ENCODE measurements at regions not wholly inside any gene's neighbourhood (a gene's known extent, or its start where the extent isn't known, plus 50 kb on each side); places are given as distances from the start of the nearest gene placed in this dataset.
"Not testable (repeated sequence)": the region's sequence is repeated elsewhere in the genome, so short reads cannot be mapped to it uniquely, and the experiment has no call there.

DNA sequence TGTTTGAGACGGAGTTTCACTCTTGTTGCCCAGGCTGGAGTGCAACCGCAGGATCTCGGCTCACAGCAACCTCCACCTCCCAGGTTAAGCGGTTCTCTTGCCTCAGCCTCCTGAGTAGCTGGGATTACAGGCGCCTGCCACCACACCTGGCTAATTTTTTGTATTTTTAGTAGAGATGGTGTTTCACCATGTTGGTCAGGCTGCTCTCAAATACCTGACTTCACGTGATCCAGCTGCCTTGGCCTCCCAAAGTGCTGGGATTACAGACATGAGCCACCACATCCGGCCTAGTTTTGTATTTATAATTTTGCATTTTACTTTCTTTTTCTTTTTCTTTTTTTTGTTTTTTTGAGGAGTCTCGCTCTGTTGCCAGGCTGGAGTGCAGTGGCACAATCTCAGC lies 85.3 kb upstream of the LARP1 start:
- not testable (repeated sequence) for DNase-seq; H3K4me1 ChIP-seq (ENCODE audit: control insufficient read depth, insufficient read depth, low read length, poor library complexity, severe bottlenecking); H3K36me3 ChIP-seq (ENCODE audit: control insufficient read depth, insufficient read depth, low read length); H3K27ac ChIP-seq (ENCODE audit: insufficient read depth, low read length, poor library complexity, severe bottlenecking); H3K27ac Mint-ChIP-seq; H3K27me3 Mint-ChIP-seq; H3K36me3 Mint-ChIP-seq; H3K4me1 Mint-ChIP-seq; ATAC-seq (ENCODE audit: low read depth in 2 of 2); H3K4me3 Mint-ChIP-seq; H3K4me3 ChIP-seq (ENCODE audit: low read depth, low read length); H3K27me3 ChIP-seq (ENCODE audit: control insufficient read depth, insufficient read depth, low read length)
- peaks cover 3 to 10% of the 10 kb centered on the region in 2 experiments for H3K9me3 ChIP-seq (ENCODE audit: control insufficient read depth in 2 of 2, low read length in 2 of 2)
- H3K9me3 Mint-ChIP-seq = peaks cover 1 to 13% (median 7%) of the 10 kb centered on the region in 7 donors

DNA sequence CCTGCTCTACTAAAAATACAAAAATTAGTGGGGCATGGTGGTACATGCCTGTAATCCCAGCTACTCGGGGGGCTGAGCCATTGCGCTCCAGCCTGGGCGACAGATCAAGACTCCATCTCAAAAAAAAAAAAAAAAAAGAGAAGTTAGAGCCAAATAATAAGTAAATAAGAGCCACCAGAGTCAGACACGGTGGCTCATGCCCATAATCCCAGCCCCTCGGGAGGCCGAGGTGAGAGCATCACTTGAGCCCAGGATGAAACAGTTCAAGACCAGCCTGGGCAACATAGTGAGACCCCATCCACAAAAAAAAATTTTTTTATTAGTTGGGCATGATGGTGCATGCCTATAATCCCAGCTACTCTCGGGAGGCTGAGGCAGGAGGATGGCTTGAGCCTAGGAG lies 85.8 kb upstream of the LARP1 start:
- no peak for ATAC-seq (ENCODE audit: low read depth in 2 of 2)
- Histone ChIP-seq H3K27me3 (ENCODE audit: control insufficient read depth, insufficient read depth, low read length) (no peaks in the 10 kb centered on the region), H3K4me3 (ENCODE audit: low read depth, low read length) (no peak overlapping the region), H3K36me3 (ENCODE audit: control insufficient read depth, insufficient read depth, low read length) (no peaks in the 10 kb centered on the region), H3K27ac (ENCODE audit: insufficient read depth, low read length, poor library complexity, severe bottlenecking) (no peak overlapping the region), H3K4me1 (ENCODE audit: control insufficient read depth, insufficient read depth, low read length, poor library complexity, severe bottlenecking) (no peaks in the 10 kb centered on the region), H3K9me3 (ENCODE audit: control insufficient read depth in 2 of 2, low read length in 2 of 2) (peaks cover 3 to 13% of the 10 kb centered on the region in 2 experiments)
- H3K4me1 Mint-ChIP-seq = no peaks in the 10 kb centered on the region
- peaks cover 4 to 16% (median 7%) of the 10 kb centered on the region in 7 donors for H3K9me3 Mint-ChIP-seq
- H3K27me3 Mint-ChIP-seq = peaks cover 2% of the 10 kb centered on the region
- DNase-seq = no peak
- no peak overlapping the region for H3K27ac Mint-ChIP-seq
- no peaks in the 10 kb centered on the region for H3K36me3 Mint-ChIP-seq
- no peak overlapping the region for H3K4me3 Mint-ChIP-seq

- Histone ChIP-seq H3K27ac (ENCODE audit: insufficient read depth, low read length, poor library complexity, severe bottlenecking) (no peak overlapping the region), H3K4me3 (ENCODE audit: low read depth, low read length) (no peak overlapping the region), H3K4me1 (ENCODE audit: control insufficient read depth, insufficient read depth, low read length, poor library complexity, severe bottlenecking) (no peaks in the 10 kb centered on the region), H3K27me3 (ENCODE audit: control insufficient read depth, insufficient read depth, low read length) (no peaks in the 10 kb centered on the region), H3K9me3 (ENCODE audit: control insufficient read depth in 2 of 2, low read length in 2 of 2) (peaks cover 3 to 21% of the 10 kb centered on the region in 2 experiments), H3K36me3 (ENCODE audit: control insufficient read depth, insufficient read depth, low read length) (no peaks in the 10 kb centered on the region)
- Mint-ChIP-seq H3K9me3 (peaks cover 4 to 19% (median 7%) of the 10 kb centered on the region in 7 donors), H3K27ac (no peak overlapping the region), H3K4me3 (no peak overlapping the region), H3K36me3 (no peaks in the 10 kb centered on the region), H3K4me1 (no peaks in the 10 kb centered on the region), H3K27me3 (peaks cover 5% of the 10 kb centered on the region)
- no peak for ATAC-seq (ENCODE audit: low read depth in 2 of 2)
- no peak for DNase-seq
Measured at GRCh38 chr5:154664869-154665268, 90.3 kb upstream of the LARP1 start.

DNA sequence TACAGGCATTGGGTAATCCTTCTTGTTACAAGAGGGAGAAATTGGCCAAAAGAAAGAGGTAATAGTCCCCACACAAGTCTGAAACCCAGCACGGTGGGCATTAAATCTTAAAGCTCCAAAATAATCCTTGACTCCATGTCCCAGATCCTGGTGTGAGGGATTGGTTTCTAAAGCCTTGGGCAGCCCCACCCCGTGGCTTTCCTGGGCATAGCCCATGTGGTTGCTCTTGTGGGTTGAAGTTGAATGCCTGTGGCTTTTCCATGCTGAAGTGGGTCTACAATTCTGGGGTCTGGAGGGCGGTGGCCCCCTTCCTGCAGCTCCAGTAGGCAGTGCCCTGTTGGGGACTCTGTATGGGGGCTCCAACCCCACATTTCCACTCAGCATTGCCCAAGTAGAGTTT lies 91.8 kb upstream of the LARP1 start:
- Histone ChIP-seq H3K4me1 (ENCODE audit: control insufficient read depth, insufficient read depth, low read length, poor library complexity, severe bottlenecking) (no peaks in the 10 kb centered on the region), H3K36me3 (ENCODE audit: control insufficient read depth, insufficient read depth, low read length) (no peaks in the 10 kb centered on the region), H3K9me3 (ENCODE audit: control insufficient read depth in 2 of 2, low read length in 2 of 2) (peaks cover 3 to 21% of the 10 kb centered on the region in 2 experiments), H3K27me3 (ENCODE audit: control insufficient read depth, insufficient read depth, low read length) (no peaks in the 10 kb centered on the region), H3K4me3 (ENCODE audit: low read depth, low read length) (no peak overlapping the region), H3K27ac (ENCODE audit: insufficient read depth, low read length, poor library complexity, severe bottlenecking) (no peak overlapping the region)
- ATAC-seq (ENCODE audit: low read depth in 2 of 2) (no peak), DNase-seq (no peak)
- Mint-ChIP-seq H3K4me1 (no peaks in the 10 kb centered on the region), H3K9me3 (peaks cover 4 to 14% (median 7%) of the 10 kb centered on the region in 7 donors), H3K36me3 (no peaks in the 10 kb centered on the region), H3K4me3 (no peak overlapping the region), H3K27ac (no peak overlapping the region), H3K27me3 (peaks cover 8% of the 10 kb centered on the region)

DNA sequence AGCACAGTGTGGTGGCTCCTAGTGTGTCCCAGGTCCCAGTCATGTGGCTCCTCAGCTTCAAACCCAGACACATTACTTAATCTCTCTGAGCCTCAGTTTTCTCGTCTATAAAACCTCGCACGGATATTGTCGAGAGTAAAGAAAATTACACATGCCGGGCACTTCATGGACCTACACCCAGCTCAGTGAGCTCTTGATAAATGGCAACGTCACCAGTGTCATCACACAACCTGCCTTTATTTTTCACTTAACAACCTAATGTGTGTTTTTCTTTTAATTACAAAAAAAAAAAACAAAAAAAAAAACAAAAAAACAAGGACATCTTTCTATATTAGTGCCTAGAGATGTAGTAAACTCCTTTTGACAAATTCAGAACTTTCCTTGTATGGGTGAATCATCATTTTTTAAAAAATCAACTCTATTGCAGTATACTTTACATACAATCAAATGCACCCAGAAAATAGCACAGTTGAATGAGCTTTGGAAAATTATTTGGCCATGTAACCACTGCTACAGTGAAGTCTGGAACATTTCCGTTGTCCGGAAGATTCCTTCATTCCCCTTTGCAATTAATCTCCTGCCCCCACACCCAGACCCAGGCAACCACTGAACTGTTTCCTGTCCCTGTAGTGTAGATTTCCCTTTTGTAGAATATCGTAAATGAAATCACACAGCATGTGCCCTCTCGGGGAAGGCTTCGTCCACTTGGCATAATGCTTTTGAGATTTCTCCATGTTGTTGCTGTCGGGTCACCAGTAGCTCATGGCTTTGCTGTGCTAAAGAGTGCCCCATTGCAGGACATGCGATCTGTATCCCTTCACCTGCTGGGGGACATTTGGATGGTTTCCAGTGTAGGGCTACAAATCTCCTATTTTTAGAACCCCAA lies 100.4 kb upstream of the LARP1 start:
- Mint-ChIP-seq H3K27me3 (peaks cover 5% of the 10 kb centered on the region), H3K36me3 (no peaks in the 10 kb centered on the region), H3K4me3 (no peak overlapping the region), H3K27ac (no peak overlapping the region), H3K9me3 (no peaks in the 10 kb centered on the region), H3K4me1 (peaks cover 0 to 6% (median 0%) of the 10 kb centered on the region in 4 donors)
- no peak overlapping the region for H3K4me3 ChIP-seq (ENCODE audit: low read depth, low read length)
- no peaks in the 10 kb centered on the region for H3K27me3 ChIP-seq (ENCODE audit: control insufficient read depth, insufficient read depth, low read length)
- no peak overlapping the region for H3K27ac ChIP-seq (ENCODE audit: insufficient read depth, low read length, poor library complexity, severe bottlenecking)
- ATAC-seq (ENCODE audit: low read depth in 2 of 2) = no peak
- no peak for DNase-seq
- no peaks in the 10 kb centered on the region for H3K4me1 ChIP-seq (ENCODE audit: control insufficient read depth, insufficient read depth, low read length, poor library complexity, severe bottlenecking)
- no peaks in the 10 kb centered on the region for H3K9me3 ChIP-seq (ENCODE audit: control insufficient read depth in 2 of 2, low read length in 2 of 2)
- no peaks in the 10 kb centered on the region for H3K36me3 ChIP-seq (ENCODE audit: control insufficient read depth, insufficient read depth, low read length)

- no peaks in the 10 kb centered on the region for H3K36me3 ChIP-seq (ENCODE audit: control insufficient read depth, insufficient read depth, low read length)
- peaks cover 7% of the 10 kb centered on the region for H3K27me3 Mint-ChIP-seq
- ATAC-seq (ENCODE audit: low read depth in 2 of 2) (no peak), DNase-seq (no peak)
- no peaks in the 10 kb centered on the region for H3K27me3 ChIP-seq (ENCODE audit: control insufficient read depth, insufficient read depth, low read length)
- no peak overlapping the region for H3K4me3 Mint-ChIP-seq
- no peaks in the 10 kb centered on the region for H3K4me1 ChIP-seq (ENCODE audit: control insufficient read depth, insufficient read depth, low read length, poor library complexity, severe bottlenecking)
- peaks cover 0 to 6% (median 0%) of the 10 kb centered on the region in 4 donors for H3K4me1 Mint-ChIP-seq
- H3K27ac Mint-ChIP-seq = no peak overlapping the region
- H3K9me3 ChIP-seq (ENCODE audit: control insufficient read depth in 2 of 2, low read length in 2 of 2) = no peaks in the 10 kb centered on the region
- no peaks in the 10 kb centered on the region for H3K36me3 Mint-ChIP-seq
- H3K9me3 Mint-ChIP-seq = no peaks in the 10 kb centered on the region
- no peak overlapping the region for H3K27ac ChIP-seq (ENCODE audit: insufficient read depth, low read length, poor library complexity, severe bottlenecking)
- H3K4me3 ChIP-seq (ENCODE audit: low read depth, low read length) = no peak overlapping the region
Measured at GRCh38 chr5:154653764-154654485, 101.3 kb upstream of the LARP1 start.

DNA sequence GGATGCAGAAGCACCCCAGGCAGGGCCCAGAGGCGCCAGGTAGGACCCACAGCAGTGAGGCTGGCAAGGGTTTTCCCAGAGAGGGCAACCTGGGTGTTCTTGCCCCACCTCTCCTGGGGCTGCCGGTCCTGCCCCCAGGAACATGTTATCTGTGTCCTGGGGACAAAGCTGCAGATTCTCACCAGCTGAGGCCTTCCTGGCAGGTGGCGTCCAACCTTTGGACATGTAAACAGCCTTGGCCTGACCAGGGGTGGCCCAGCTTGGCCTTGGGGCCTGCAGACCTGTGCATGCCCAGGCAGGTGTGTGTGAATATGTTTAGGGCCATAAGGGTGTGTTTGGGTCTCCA lies 101.8 kb upstream of the LARP1 start:
- Mint-ChIP-seq H3K27ac (no peak overlapping the region), H3K4me1 (peaks cover 0 to 6% (median 0%) of the 10 kb centered on the region in 4 donors), H3K36me3 (no peaks in the 10 kb centered on the region), H3K9me3 (no peaks in the 10 kb centered on the region), H3K27me3 (peaks cover 8% of the 10 kb centered on the region), H3K4me3 (no peak overlapping the region)
- no peak for ATAC-seq (ENCODE audit: low read depth in 2 of 2)
- Histone ChIP-seq H3K27me3 (ENCODE audit: control insufficient read depth, insufficient read depth, low read length) (no peaks in the 10 kb centered on the region), H3K27ac (ENCODE audit: insufficient read depth, low read length, poor library complexity, severe bottlenecking) (no peak overlapping the region), H3K4me1 (ENCODE audit: control insufficient read depth, insufficient read depth, low read length, poor library complexity, severe bottlenecking) (no peaks in the 10 kb centered on the region), H3K4me3 (ENCODE audit: low read depth, low read length) (no peak overlapping the region), H3K9me3 (ENCODE audit: control insufficient read depth in 2 of 2, low read length in 2 of 2) (no peaks in the 10 kb centered on the region), H3K36me3 (ENCODE audit: control insufficient read depth, insufficient read depth, low read length) (no peaks in the 10 kb centered on the region)
- no peak for DNase-seq

Data from CD4-positive, CD25-positive, alpha-beta regulatory T cell (primary cell).